D721Med (cell line): ENCODE measurements at regions not wholly inside any gene's neighbourhood (a gene's known extent, or its start where the extent isn't known, plus 50 kb on each side); places are given as distances from the start of the nearest gene placed in this dataset.

Experiments used
- DNase-seq: peaks from one replicate; pipeline ENCODE4 v3.0.0; 2011; ENCODE audit warnings: low spot score; ENCODE audit not compliant: insufficient read length
- FAIRE-seq: peaks from 2 replicates; lab custom pipeline; 2011; peaks lifted over from hg19 to GRCh38; lab: Jason Lieb, UNC
- CTCF ChIP-seq: IDR thresholded peaks from 2 replicates; pipeline ENCODE4 v1.5.1; 2012; ENCODE audit warnings: mild to moderate bottlenecking, control low read depth; ENCODE audit not compliant: insufficient read depth; ENCODE audit errors: missing control alignments

GRCh38 chr7:94169682-94170081, 165.5 kb upstream of the BET1 start:
- FAIRE-seq (no peak), DNase-seq (no peak)
- no peak for TF ChIP-seq CTCF

GRCh38 chr7:94170836-94171235, 166.7 kb upstream of the BET1 start:
- no peak for TF ChIP-seq CTCF
- no peak for FAIRE-seq

GRCh38 chr7:94173436-94173835, 169.3 kb upstream of the BET1 start:
- FAIRE-seq (no peak), DNase-seq (no peak)
- TF ChIP-seq CTCF, result no peak

More at GRCh38 chr7:94170836-94171235, 166.7 kb upstream of the BET1 start:
- DNase-seq, result no peak

GRCh38 chr7:94174375-94174774, 170.2 kb upstream of the BET1 start:
- no peak for TF ChIP-seq CTCF
- no peak for DNase-seq
- FAIRE-seq, result peak; percentile 21

- TF ChIP-seq CTCF, result no peak
- FAIRE-seq, result no peak
- DNase-seq, result no peak
Observed at GRCh38 chr7:94174956-94175355, 170.8 kb upstream of the BET1 start.

- TF ChIP-seq CTCF, result no peak
- FAIRE-seq, result no peak
- no peak for DNase-seq
Observed at GRCh38 chr7:94176694-94177200, 172.6 kb upstream of the BET1 start.

GRCh38 chr7:94177441-94177840, 173.3 kb upstream of the BET1 start:
- TF ChIP-seq CTCF, result no peak
- DNase-seq, result no peak
- FAIRE-seq, result no peak
